GM12878 (cell line): ENCODE measurements at regions not wholly inside any gene's neighbourhood (a gene's known extent, or its start where the extent isn't known, plus 50 kb on each side); places are given as distances from the start of the nearest gene placed in this dataset.

Experiments
- ATAC-seq: fragments of 200-7000 bp; cut with Tn5 transposase; 3 replicates; pipeline ENCODE4 v1.9.1; 2020; ENCODE audit warnings: mild to moderate bottlenecking, moderate library complexity
- BruUV-seq: library from RNA; stranded (reverse); fragments of 400-500 nt; replicated peaks from 2 replicates; lab custom pipeline; 2021; lab: Mats Ljungman, UMichigan
- CTCF ChIA-PET: fragments of 300-600 bp; sonication (Branson Sonifier 250); formaldehyde crosslinking; extraction: SDS; loops from one replicate; lab custom pipeline; 2021; ENCODE audit warnings: inconsistent platforms; lab: Yijun Ruan, JAX
- POLR2A ChIA-PET: fragments of 350-600 bp; formaldehyde crosslinking; extraction: SDS; loops from one replicate; lab custom pipeline; 2021; ENCODE audit warnings: inconsistent platforms; lab: Charles Lee
- RAD21 ChIA-PET: fragments of 300-600 bp; sonication (Branson Sonifier 250); formaldehyde crosslinking; loops from one replicate; lab custom pipeline; 2023; ENCODE audit warnings: antibody characterized with exemption; ENCODE audit not compliant: unreplicated experiment; lab: Charles Lee
- SMC1A ChIA-PET: fragments of 300-600 bp; sonication (Branson Sonifier 250); formaldehyde crosslinking; loops from one replicate; lab custom pipeline; 2023; ENCODE audit not compliant: unreplicated experiment, uncharacterized antibody; lab: Charles Lee
- DNase-seq: peaks from one replicate; pipeline ENCODE4 v3.0.0-alpha.2; 2011; ENCODE audit warnings: low read depth, low spot score
- FAIRE-seq: peaks from 3 replicates; lab custom pipeline; 2011; peaks lifted over from hg19 to GRCh38; lab: Jason Lieb, UNC
- H2AFZ ChIP-seq: 2 replicates; pipeline ENCODE4 v1.6.0; 2011; ENCODE audit warnings: low read depth, low read length, control low read depth; ENCODE audit not compliant: control insufficient read depth
- H3K27ac ChIP-seq: 2 replicates; pipeline ENCODE4 v1.5.1; 2011; ENCODE audit warnings: control low read depth; ENCODE audit not compliant: control insufficient read depth, insufficient read depth
- H3K27me3 ChIP-seq, 2 experiments: replicated peaks in 1 of 2; 2 replicates each; pipeline versions ENCODE4 v1.6.0 to v1.6.1; 2011; ENCODE audit warnings: low read length in 1 of 2; ENCODE audit not compliant: control insufficient read depth in 2 of 2, insufficient read depth in 2 of 2
- H3K36me3 ChIP-seq, 2 experiments: 2 replicates each; pipeline ENCODE4 v1.5.1; 2011; ENCODE audit warnings: low read length in 1 of 2; ENCODE audit not compliant: control insufficient read depth in 2 of 2, insufficient read depth in 2 of 2
- H3K4me1 ChIP-seq: 2 replicates; pipeline ENCODE4 v1.6.1; 2011; ENCODE audit warnings: mild to moderate bottlenecking, low read length, moderate library complexity, mixed read lengths; ENCODE audit not compliant: control insufficient read depth, insufficient read depth
- H3K4me2 ChIP-seq: 2 replicates; pipeline ENCODE4 v1.6.0; 2011; ENCODE audit warnings: control low read depth; ENCODE audit not compliant: control insufficient read depth, insufficient read depth
- H3K4me3 ChIP-seq: fragments of 200-600 bp; sonication (generic); 2 replicates; pipeline ENCODE4 v1.5.1; 2016
- H3K79me2 ChIP-seq: 2 replicates; pipeline ENCODE4 v1.6.0; 2011; ENCODE audit warnings: low read length; ENCODE audit not compliant: control insufficient read depth, insufficient read depth
- H3K9ac ChIP-seq: 2 replicates; pipeline ENCODE4 v1.8.0; 2011; ENCODE audit warnings: low read length, control low read depth, mixed read lengths; ENCODE audit not compliant: control insufficient read depth, insufficient read depth
- H3K9me3 ChIP-seq: replicated peaks from 3 replicates; pipeline ENCODE4 v1.5.1; 2011; ENCODE audit warnings: mild to moderate bottlenecking, low read length; ENCODE audit not compliant: control insufficient read depth, insufficient read depth
- H4K20me1 ChIP-seq: 2 replicates; pipeline ENCODE4 v1.6.0; 2011; ENCODE audit not compliant: control insufficient read depth, insufficient read depth
- CHD2 ChIP-seq: IDR thresholded peaks from 2 replicates; pipeline ENCODE4 v1.6.1; 2011; ENCODE audit warnings: low read depth, low read length, improper control_type of control experiment, borderline replicate concordance
- IKZF1 ChIP-seq: fragments of 450-650 bp; conservative IDR thresholded peaks from 2 replicates; pipeline ENCODE4 v1.6.1; 2017; ENCODE audit warnings: antibody characterized with exemption, mild to moderate bottlenecking
- KAT2A ChIP-seq: conservative IDR thresholded peaks from 2 replicates; pipeline ENCODE4 v1.6.1; 2011; ENCODE audit warnings: low read depth, low read length; ENCODE audit not compliant: control insufficient read depth
- NR2C1 ChIP-seq: fragments of 450-650 bp; IDR thresholded peaks from 2 replicates; pipeline ENCODE4 v1.6.1; 2017; ENCODE audit warnings: antibody characterized with exemption, mild to moderate bottlenecking, moderate library complexity
- RAD51 ChIP-seq: fragments of 450-650 bp; IDR thresholded peaks from 2 replicates; pipeline ENCODE4 v1.6.1; 2016; ENCODE audit warnings: moderate library complexity, mild to moderate bottlenecking, inconsistent platforms
- STAT1 ChIP-seq: fragments of 450-650 bp; conservative IDR thresholded peaks from 2 replicates; pipeline ENCODE4 v1.6.1; 2014; ENCODE audit warnings: antibody characterized with exemption, mild to moderate bottlenecking
- YBX1 ChIP-seq: fragments of 450-650 bp; IDR thresholded peaks from 2 replicates; pipeline ENCODE4 v1.6.1; 2016; ENCODE audit warnings: antibody characterized with exemption
- ZZZ3 ChIP-seq: IDR thresholded peaks from 2 replicates; pipeline ENCODE4 v1.6.1; 2011; ENCODE audit warnings: low read depth; ENCODE audit not compliant: control insufficient read depth, insufficient read length
- WGBS: methylation state at CpG from one replicate; pipeline ENCODE4 v1.1.6; 2016; ENCODE audit warnings: low lambda C conversion rate; ENCODE audit not compliant: insufficient replicate concordance, insufficient coverage; ENCODE audit errors: missing lambda C conversion rate; 5-methylcytosine and 5-hydroxymethylcytosine counted together
- in situ Hi-C: fragments of 300-500 bp; cut with MboI; formaldehyde crosslinking; loops from 9 replicates; pipeline ENCODE4 v1.14.3; 2018; ENCODE audit warnings: mixed read lengths
- intact Hi-C: fragments of 100-400 bp; cut with micrococcal nuclease; formaldehyde crosslinking; loops from one replicate; pipeline ENCODE4 v1.14.2; 2022; ENCODE audit not compliant: unreplicated experiment
- TF ChIP-seq, protein P1 (sequence below), 3 experiments: IDR thresholded peaks in 2 of 3; conservative IDR thresholded peaks in 1 of 3; 2 replicates each; pipeline ENCODE4 v1.5.1; 2011; ENCODE audit warnings: low read depth in 3 of 3, low read length in 3 of 3, mild to moderate bottlenecking in 3 of 3, control low read depth in 2 of 3, moderate library complexity in 2 of 3, inconsistent platforms in 1 of 3, mixed read lengths in 1 of 3; ENCODE audit not compliant: control insufficient read depth in 2 of 3, insufficient read depth in 1 of 3; ENCODE audit errors: extremely low read depth in 1 of 3
- TF ChIP-seq, protein P2 (sequence below): IDR thresholded peaks from 2 replicates; pipeline ENCODE4 v1.6.1; 2011; ENCODE audit warnings: borderline replicate concordance, low read depth, mild to moderate bottlenecking, moderate library complexity, mixed read lengths, low read length; ENCODE audit not compliant: insufficient read depth; ENCODE audit errors: extremely low read length

DNA sequence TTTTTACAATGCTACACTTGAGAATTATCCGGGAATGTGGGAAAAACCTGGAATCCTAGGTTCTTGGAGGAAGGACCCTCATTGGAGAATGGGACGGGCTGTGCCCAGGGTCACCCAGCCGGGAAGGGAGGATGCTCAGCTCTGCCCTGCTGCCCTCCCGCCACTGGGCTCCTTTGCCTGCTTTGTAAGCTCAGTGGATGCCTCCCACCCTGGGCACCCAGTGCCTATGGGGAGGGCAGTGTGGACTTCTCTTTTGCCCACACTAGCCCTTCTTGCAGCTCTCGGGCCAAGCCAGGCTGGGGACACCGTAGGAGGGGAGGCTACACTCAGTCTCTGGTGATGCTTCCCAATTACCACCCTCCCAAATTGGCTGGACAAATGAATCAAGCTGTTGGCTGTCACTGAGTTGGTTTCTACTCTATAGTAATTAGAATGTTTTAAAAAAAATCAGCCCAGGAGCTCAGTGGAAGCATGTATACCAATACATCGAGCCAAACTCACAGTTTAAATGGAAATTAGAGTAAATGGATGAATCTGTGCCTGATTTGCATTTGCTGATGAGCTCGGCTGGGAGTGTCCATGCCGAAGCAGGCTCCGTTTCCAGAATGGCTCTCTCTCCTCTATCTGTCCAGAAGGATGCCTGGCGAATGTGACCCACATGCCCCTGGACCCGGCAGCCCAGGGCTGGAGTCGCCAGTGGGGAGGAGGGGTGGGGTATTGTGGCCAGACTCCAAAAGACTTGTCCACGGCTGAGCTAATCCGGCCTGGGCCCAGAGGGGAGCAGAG is 317.0 kb downstream of the CTTN start:
- Histone ChIP-seq H3K9ac (no peak overlapping the region), H3K79me2 (no peaks in the 10 kb centered on the region), H3K36me3 (no peaks in the 10 kb centered on the region), H3K27ac (no peak overlapping the region), H3K4me3 (no peak overlapping the region), H3K27me3 (no peaks in the 10 kb centered on the region; a peak in 2 of 4 replicates), H3K9me3 (no peaks in the 10 kb centered on the region), H3K4me1 (no peaks in the 10 kb centered on the region), H2AFZ (no peak overlapping the region), H4K20me1 (no peaks in the 10 kb centered on the region), H3K4me2 (no peak overlapping the region)
- ATAC-seq, result no peak
- POLR2A ChIA-PET, result no interaction called here
- in situ Hi-C loops, result no loop called here
- no TSS peak for BruUV-seq
- no peak for FAIRE-seq
- RAD21 ChIA-PET, result no interaction called here
- WGBS, result 16% methylated on average over 15 of the region's 15 CpGs
- intact Hi-C loops, result no loop called here
- SMC1A ChIA-PET, result no interaction called here
- no peak for TF ChIP-seq RAD51
- TF ChIP-seq CHD2, result no peak
- TF ChIP-seq, protein P1, sequence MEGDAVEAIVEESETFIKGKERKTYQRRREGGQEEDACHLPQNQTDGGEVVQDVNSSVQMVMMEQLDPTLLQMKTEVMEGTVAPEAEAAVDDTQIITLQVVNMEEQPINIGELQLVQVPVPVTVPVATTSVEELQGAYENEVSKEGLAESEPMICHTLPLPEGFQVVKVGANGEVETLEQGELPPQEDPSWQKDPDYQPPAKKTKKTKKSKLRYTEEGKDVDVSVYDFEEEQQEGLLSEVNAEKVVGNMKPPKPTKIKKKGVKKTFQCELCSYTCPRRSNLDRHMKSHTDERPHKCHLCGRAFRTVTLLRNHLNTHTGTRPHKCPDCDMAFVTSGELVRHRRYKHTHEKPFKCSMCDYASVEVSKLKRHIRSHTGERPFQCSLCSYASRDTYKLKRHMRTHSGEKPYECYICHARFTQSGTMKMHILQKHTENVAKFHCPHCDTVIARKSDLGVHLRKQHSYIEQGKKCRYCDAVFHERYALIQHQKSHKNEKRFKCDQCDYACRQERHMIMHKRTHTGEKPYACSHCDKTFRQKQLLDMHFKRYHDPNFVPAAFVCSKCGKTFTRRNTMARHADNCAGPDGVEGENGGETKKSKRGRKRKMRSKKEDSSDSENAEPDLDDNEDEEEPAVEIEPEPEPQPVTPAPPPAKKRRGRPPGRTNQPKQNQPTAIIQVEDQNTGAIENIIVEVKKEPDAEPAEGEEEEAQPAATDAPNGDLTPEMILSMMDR (IDR thresholded peaks at IDR 0.05 in 2 of 3, conservative IDR thresholded peaks at IDR 0.05 in 1 of 3; ENCODE audit: control insufficient read depth in 2 of 3, extremely low read depth in 1 of 3, insufficient read depth in 1 of 3, low read depth in 3 of 3, low read length in 3 of 3), result no peak
- TF ChIP-seq, all 136 proteins: peak for 0
- CTCF ChIA-PET, result no interaction called here
- no peak for DNase-seq

DNA sequence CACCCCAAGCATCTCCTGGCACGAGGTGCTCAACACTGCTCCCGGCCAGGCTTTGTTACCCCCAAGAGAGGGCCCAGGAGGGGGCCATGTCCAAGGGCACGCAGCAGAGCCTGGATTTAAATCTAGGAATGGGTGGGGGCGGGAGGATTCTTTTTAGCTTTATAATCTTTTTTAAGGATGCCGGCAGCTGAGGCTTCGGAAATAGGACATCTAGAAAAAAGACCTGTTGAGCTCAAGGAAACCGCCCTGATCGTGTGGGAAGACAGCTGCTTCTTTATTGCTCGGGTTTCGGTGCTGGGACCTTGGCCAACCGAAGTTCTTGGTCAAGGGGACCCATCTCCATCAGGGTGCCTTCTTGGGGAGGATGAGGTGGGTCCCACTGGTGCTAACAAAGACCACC is 317.9 kb downstream of the CTTN start:
- intact Hi-C loops (no loop called here), in situ Hi-C loops (no loop called here)
- H3K4me2 ChIP-seq, result no peak overlapping the region
- no peak overlapping the region for H3K27ac ChIP-seq
- CTCF ChIA-PET, result no interaction called here
- no peak overlapping the region for H2AFZ ChIP-seq
- H3K36me3 ChIP-seq, result no peaks in the 10 kb centered on the region
- POLR2A ChIA-PET, result no interaction called here
- no peaks in the 10 kb centered on the region for H3K79me2 ChIP-seq
- H3K4me3 ChIP-seq, result no peak overlapping the region
- RAD21 ChIA-PET, result no interaction called here
- H3K9me3 ChIP-seq, result no peaks in the 10 kb centered on the region
- WGBS, result 26% methylated on average over 11 of the region's 11 CpGs
- no TSS peak for BruUV-seq
- DNase-seq (no peak), FAIRE-seq (no peak), ATAC-seq (no peak)
- no peaks in the 10 kb centered on the region for H3K4me1 ChIP-seq
- no peaks in the 10 kb centered on the region; the same call in 1 of the 2 replicates for H4K20me1 ChIP-seq
- no peaks in the 10 kb centered on the region; a peak in 2 of 4 replicates for H3K27me3 ChIP-seq
- SMC1A ChIA-PET, result no interaction called here
- H3K9ac ChIP-seq, result no peak overlapping the region
- TF ChIP-seq KAT2A, result no peak
- no peak for TF ChIP-seq YBX1
- no peak for TF ChIP-seq ZZZ3
- TF ChIP-seq, protein P2, sequence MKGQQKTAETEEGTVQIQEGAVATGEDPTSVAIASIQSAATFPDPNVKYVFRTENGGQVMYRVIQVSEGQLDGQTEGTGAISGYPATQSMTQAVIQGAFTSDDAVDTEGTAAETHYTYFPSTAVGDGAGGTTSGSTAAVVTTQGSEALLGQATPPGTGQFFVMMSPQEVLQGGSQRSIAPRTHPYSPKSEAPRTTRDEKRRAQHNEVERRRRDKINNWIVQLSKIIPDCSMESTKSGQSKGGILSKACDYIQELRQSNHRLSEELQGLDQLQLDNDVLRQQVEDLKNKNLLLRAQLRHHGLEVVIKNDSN, result no peak
- TF ChIP-seq NR2C1, result no peak
- no peak for TF ChIP-seq STAT1
- TF ChIP-seq IKZF1, result no peak
